ENCODE measurements at regions not wholly inside any gene's neighbourhood (a gene's known extent, or its start where the extent isn't known, plus 50 kb on each side); places are given as distances from the start of the nearest gene placed in this dataset.
"Not testable (repeated sequence)": the region's sequence is repeated elsewhere in the genome, so short reads cannot be mapped to it uniquely, and the experiment has no call there.

DNA sequence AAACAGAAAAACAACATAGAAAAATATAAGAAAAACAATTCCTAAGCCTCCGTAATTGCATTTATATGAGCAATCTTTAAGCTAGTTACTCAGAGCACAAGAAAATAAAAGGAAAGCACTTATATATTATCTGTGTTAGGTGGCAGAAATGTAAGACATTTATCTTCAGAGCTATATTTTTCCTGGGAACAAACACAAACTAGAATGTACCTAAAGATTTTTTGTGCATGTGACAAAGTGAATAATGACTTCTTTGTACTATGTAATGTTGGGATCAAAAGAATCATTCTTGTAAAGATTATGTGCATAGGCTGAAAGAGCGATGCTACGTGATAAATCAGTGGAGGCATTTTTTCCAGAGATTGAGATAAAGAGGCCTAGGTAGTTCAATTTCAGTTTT is 111.3 kb upstream of the GMNC start:
- no peak for TF ChIP-seq CTCF (conservative IDR thresholded peaks at IDR 0.05; ENCODE audit: low read depth, low read length)
- H3K4me3 ChIP-seq (IDR thresholded peaks at IDR 0.05; ENCODE audit: insufficient read depth, low read depth, low read length): no peak overlapping the region
- H3K27ac ChIP-seq: no peak overlapping the region
- H4K20me1 ChIP-seq (ENCODE audit: insufficient read depth): no peaks in the 10 kb centered on the region
- no peak overlapping the region for H3K4me2 ChIP-seq
- H3K79me2 ChIP-seq (ENCODE audit: insufficient read depth, low read depth): no peaks in the 10 kb centered on the region
- H3K36me3 ChIP-seq (ENCODE audit: insufficient read depth): no peaks in the 10 kb centered on the region
- H2AFZ ChIP-seq (ENCODE audit: low read depth): no peak overlapping the region
- no peaks in the 10 kb centered on the region for H3K27me3 ChIP-seq (ENCODE audit: insufficient read depth, low read depth)
- H3K4me1 ChIP-seq (ENCODE audit: low read depth, poor library complexity, severe bottlenecking): no peaks in the 10 kb centered on the region
- no peak overlapping the region for H3K9ac ChIP-seq

GRCh38 chr3:190972840-190973270 is 110.4 kb upstream of the GMNC start:
- H3K4me3 ChIP-seq (IDR thresholded peaks at IDR 0.05; ENCODE audit: insufficient read depth, low read depth, low read length): no peak overlapping the region
- H4K20me1 ChIP-seq (ENCODE audit: insufficient read depth): no peaks in the 10 kb centered on the region
- no peak overlapping the region for H2AFZ ChIP-seq (ENCODE audit: low read depth)
- no peak overlapping the region for H3K4me2 ChIP-seq
- H3K4me1 ChIP-seq (ENCODE audit: low read depth, poor library complexity, severe bottlenecking): no peaks in the 10 kb centered on the region
- no peak overlapping the region for H3K9ac ChIP-seq
- TF ChIP-seq CTCF (conservative IDR thresholded peaks at IDR 0.05; ENCODE audit: low read depth, low read length): no peak
- H3K79me2 ChIP-seq (ENCODE audit: insufficient read depth, low read depth): no peaks in the 10 kb centered on the region
- H3K27me3 ChIP-seq (ENCODE audit: insufficient read depth, low read depth): no peaks in the 10 kb centered on the region
- no peak overlapping the region for H3K27ac ChIP-seq
- H3K36me3 ChIP-seq (ENCODE audit: insufficient read depth): no peaks in the 10 kb centered on the region

GRCh38 chr3:190972196-190972595 is 109.7 kb upstream of the GMNC start:
- no peak overlapping the region for H3K27ac ChIP-seq
- H3K4me3 ChIP-seq (IDR thresholded peaks at IDR 0.05; ENCODE audit: insufficient read depth, low read depth, low read length): no peak overlapping the region
- no peak overlapping the region for H2AFZ ChIP-seq (ENCODE audit: low read depth)
- no peaks in the 10 kb centered on the region for H4K20me1 ChIP-seq (ENCODE audit: insufficient read depth)
- H3K4me2 ChIP-seq: no peak overlapping the region
- no peaks in the 10 kb centered on the region for H3K4me1 ChIP-seq (ENCODE audit: low read depth, poor library complexity, severe bottlenecking)
- no peaks in the 10 kb centered on the region for H3K36me3 ChIP-seq (ENCODE audit: insufficient read depth)
- H3K27me3 ChIP-seq (ENCODE audit: insufficient read depth, low read depth): no peaks in the 10 kb centered on the region
- TF ChIP-seq CTCF (conservative IDR thresholded peaks at IDR 0.05; ENCODE audit: low read depth, low read length): no peak
- H3K79me2 ChIP-seq (ENCODE audit: insufficient read depth, low read depth): no peaks in the 10 kb centered on the region
- H3K9ac ChIP-seq: no peak overlapping the region

DNA sequence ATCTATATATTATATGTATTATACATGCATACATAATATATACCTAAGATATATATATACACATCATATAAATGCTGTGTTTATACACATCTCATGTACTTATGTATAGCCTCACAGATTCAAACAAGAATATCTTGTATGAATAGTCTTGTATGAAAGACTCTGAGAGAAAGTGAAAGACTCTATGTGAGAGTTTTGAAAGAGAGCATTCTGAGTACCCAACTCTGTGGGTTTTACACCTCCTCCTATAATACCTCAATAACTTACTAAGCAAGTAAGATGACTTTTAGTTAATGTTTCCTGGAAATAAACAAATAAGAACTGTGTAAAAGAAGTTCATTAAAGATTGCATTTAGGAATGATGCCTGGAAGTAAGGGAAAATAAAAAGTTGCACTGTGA is 108.1 kb upstream of the GMNC start:
- Histone ChIP-seq H3K9ac (no peak overlapping the region), H3K4me1 (ENCODE audit: low read depth, poor library complexity, severe bottlenecking) (no peaks in the 10 kb centered on the region), H4K20me1 (ENCODE audit: insufficient read depth) (no peaks in the 10 kb centered on the region), H3K79me2 (ENCODE audit: insufficient read depth, low read depth) (no peaks in the 10 kb centered on the region), H3K36me3 (ENCODE audit: insufficient read depth) (no peaks in the 10 kb centered on the region), H3K4me2 (no peak overlapping the region), H3K27ac (no peak overlapping the region), H3K4me3 (IDR thresholded peaks at IDR 0.05; ENCODE audit: insufficient read depth, low read depth, low read length) (no peak overlapping the region), H2AFZ (ENCODE audit: low read depth) (no peak overlapping the region), H3K27me3 (ENCODE audit: insufficient read depth, low read depth) (no peaks in the 10 kb centered on the region)
- TF ChIP-seq CTCF (conservative IDR thresholded peaks at IDR 0.05; ENCODE audit: low read depth, low read length): no peak

- Histone ChIP-seq H3K9ac (no peak overlapping the region), H3K4me3 (IDR thresholded peaks at IDR 0.05; ENCODE audit: insufficient read depth, low read depth, low read length) (no peak overlapping the region), H3K27ac (no peak overlapping the region), H3K4me1 (ENCODE audit: low read depth, poor library complexity, severe bottlenecking) (no peaks in the 10 kb centered on the region), H3K79me2 (ENCODE audit: insufficient read depth, low read depth) (no peaks in the 10 kb centered on the region), H3K36me3 (ENCODE audit: insufficient read depth) (no peaks in the 10 kb centered on the region), H3K4me2 (no peak overlapping the region), H3K27me3 (ENCODE audit: insufficient read depth, low read depth) (no peaks in the 10 kb centered on the region), H2AFZ (ENCODE audit: low read depth) (no peak overlapping the region), H4K20me1 (ENCODE audit: insufficient read depth) (no peaks in the 10 kb centered on the region)
- no peak for TF ChIP-seq CTCF (conservative IDR thresholded peaks at IDR 0.05; ENCODE audit: low read depth, low read length)
These were observed 106.1 kb upstream of the GMNC start for GRCh38 chr3:190968616-190969015.

- H3K4me3 ChIP-seq (IDR thresholded peaks at IDR 0.05; ENCODE audit: insufficient read depth, low read depth, low read length); H3K4me1 ChIP-seq (ENCODE audit: low read depth, poor library complexity, severe bottlenecking); H3K36me3 ChIP-seq (ENCODE audit: insufficient read depth); H3K27ac ChIP-seq; H3K4me2 ChIP-seq; H3K27me3 ChIP-seq (ENCODE audit: insufficient read depth, low read depth); H4K20me1 ChIP-seq (ENCODE audit: insufficient read depth); H3K79me2 ChIP-seq (ENCODE audit: insufficient read depth, low read depth): not testable (repeated sequence)
- Histone ChIP-seq H2AFZ (ENCODE audit: low read depth) (peak overlapping the region; percentile 26; the same call in 1 of the 2 replicates), H3K9ac (peak overlapping the region; percentile 35; the same call in 1 of the 2 replicates)
These were observed 102.4 kb upstream of the GMNC start for GRCh38 chr3:190964931-190965330.
